KMS-11 (cell line): ENCODE measurements at regions not wholly inside any gene's neighbourhood (a gene's known extent, or its start where the extent isn't known, plus 50 kb on each side); places are given as distances from the start of the nearest gene placed in this dataset.

ENCODE experiments used
- H2AFZ ChIP-seq: fragments of 200-600 bp; sonication (generic); 2 replicates; pipeline ENCODE4 v1.6.1; 2016; ENCODE audit warnings: antibody characterized with exemption, mixed run types, low read depth
- H3K27ac ChIP-seq: fragments of 200-600 bp; sonication (generic); 2 replicates; pipeline ENCODE4 v1.6.1; 2016; ENCODE audit warnings: mild to moderate bottlenecking, mixed run types
- H3K27me3 ChIP-seq: fragments of 200-600 bp; sonication (generic); 2 replicates; pipeline ENCODE4 v1.6.1; 2017; ENCODE audit warnings: mild to moderate bottlenecking, low read depth, mixed run types, moderate library complexity; ENCODE audit not compliant: insufficient read depth
- H3K36me3 ChIP-seq: fragments of 200-600 bp; sonication (generic); 2 replicates; pipeline ENCODE4 v1.6.1; 2017; ENCODE audit warnings: mild to moderate bottlenecking, mixed run types; ENCODE audit not compliant: insufficient read depth
- H3K4me1 ChIP-seq: fragments of 200-600 bp; sonication (generic); 2 replicates; pipeline ENCODE4 v1.6.1; 2016; ENCODE audit warnings: mild to moderate bottlenecking, low read depth, mixed run types; ENCODE audit not compliant: poor library complexity, severe bottlenecking
- H3K4me2 ChIP-seq: fragments of 200-600 bp; sonication (generic); 2 replicates; pipeline ENCODE4 v1.7.0; 2016; ENCODE audit warnings: mild to moderate bottlenecking, mixed run types
- H3K4me3 ChIP-seq: fragments of 200-600 bp; sonication (generic); IDR thresholded peaks from 2 replicates; pipeline ENCODE4 v1.6.1; 2017; ENCODE audit warnings: low read depth, low read length, mixed read lengths; ENCODE audit not compliant: insufficient read depth
- H3K79me2 ChIP-seq: fragments of 200-600 bp; sonication (generic); 2 replicates; pipeline ENCODE4 v1.6.1; 2016; ENCODE audit warnings: low read depth, mixed run types; ENCODE audit not compliant: insufficient read depth
- H3K9ac ChIP-seq: fragments of 200-600 bp; sonication (generic); 2 replicates; pipeline ENCODE4 v1.6.1; 2016; ENCODE audit warnings: mild to moderate bottlenecking, mixed run types
- H4K20me1 ChIP-seq: fragments of 200-600 bp; sonication (generic); 2 replicates; pipeline ENCODE4 v1.6.1; 2016; ENCODE audit warnings: mild to moderate bottlenecking, mixed run types; ENCODE audit not compliant: insufficient read depth
- TF ChIP-seq, protein P1 (sequence below): fragments of 200-600 bp; sonication (generic); conservative IDR thresholded peaks from 2 replicates; pipeline ENCODE4 v1.6.1; 2017; ENCODE audit warnings: low read depth, mild to moderate bottlenecking, antibody characterized with exemption, low read length, moderate library complexity, mixed read lengths

DNA sequence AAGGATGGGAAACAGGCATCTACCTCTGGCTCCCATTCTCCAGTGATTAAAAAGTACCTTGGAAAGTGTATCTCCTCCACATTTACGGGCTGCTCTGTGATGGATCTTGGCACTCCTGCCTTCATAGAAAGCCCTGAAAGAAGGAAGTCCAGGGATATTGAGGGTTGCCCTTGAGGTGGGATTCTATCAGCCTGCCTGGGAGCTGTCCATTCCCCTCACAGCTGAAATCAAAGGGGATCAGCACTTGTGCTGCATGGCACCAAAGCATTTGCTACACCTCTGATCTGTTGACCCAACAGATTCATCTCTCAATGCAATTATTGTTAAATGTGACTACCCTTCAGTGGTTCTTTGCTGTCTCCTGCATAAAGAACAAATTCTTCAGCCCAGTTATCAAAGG, 442.0 kb upstream of the RUNX1 start:
- H3K9ac ChIP-seq: no peak overlapping the region
- H3K27ac ChIP-seq: no peak overlapping the region
- H3K4me2 ChIP-seq: no peak overlapping the region
- H3K4me1 ChIP-seq: no peaks in the 10 kb centered on the region
- H3K4me3 ChIP-seq: no peak overlapping the region
- no peaks in the 10 kb centered on the region for H3K36me3 ChIP-seq
- no peaks in the 10 kb centered on the region for H3K27me3 ChIP-seq
- H4K20me1 ChIP-seq: no peaks in the 10 kb centered on the region
- TF ChIP-seq, protein P1, sequence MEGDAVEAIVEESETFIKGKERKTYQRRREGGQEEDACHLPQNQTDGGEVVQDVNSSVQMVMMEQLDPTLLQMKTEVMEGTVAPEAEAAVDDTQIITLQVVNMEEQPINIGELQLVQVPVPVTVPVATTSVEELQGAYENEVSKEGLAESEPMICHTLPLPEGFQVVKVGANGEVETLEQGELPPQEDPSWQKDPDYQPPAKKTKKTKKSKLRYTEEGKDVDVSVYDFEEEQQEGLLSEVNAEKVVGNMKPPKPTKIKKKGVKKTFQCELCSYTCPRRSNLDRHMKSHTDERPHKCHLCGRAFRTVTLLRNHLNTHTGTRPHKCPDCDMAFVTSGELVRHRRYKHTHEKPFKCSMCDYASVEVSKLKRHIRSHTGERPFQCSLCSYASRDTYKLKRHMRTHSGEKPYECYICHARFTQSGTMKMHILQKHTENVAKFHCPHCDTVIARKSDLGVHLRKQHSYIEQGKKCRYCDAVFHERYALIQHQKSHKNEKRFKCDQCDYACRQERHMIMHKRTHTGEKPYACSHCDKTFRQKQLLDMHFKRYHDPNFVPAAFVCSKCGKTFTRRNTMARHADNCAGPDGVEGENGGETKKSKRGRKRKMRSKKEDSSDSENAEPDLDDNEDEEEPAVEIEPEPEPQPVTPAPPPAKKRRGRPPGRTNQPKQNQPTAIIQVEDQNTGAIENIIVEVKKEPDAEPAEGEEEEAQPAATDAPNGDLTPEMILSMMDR: no peak
- H3K79me2 ChIP-seq: no peaks in the 10 kb centered on the region
- no peak overlapping the region for H2AFZ ChIP-seq

DNA sequence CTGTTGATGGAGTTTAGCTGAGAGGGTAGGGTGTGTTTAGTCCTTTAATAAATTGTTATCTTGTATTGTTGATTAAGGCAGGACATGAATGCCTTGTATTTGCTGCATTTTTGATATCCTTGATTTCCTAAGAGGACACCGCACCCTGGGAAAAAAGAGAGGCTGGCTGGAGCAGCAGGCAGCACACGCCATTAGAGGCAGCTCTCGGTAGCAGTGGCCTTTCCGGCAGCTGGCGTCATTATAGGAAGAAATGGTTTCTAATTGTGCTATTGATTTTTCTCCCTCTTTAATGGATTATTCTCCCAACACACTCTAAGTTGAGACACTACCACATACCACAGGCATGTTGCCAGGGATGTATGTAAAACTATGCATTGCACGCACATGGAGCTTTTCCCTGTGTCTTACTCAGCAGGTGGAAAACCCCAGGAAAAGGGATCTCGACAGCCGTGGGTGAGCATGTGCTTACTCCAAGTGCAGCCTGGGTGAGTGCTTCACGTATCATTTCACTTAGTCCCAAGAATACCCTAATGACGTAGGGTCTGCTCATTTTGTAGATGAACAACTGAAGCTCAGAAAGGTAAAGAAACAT, 440.4 kb upstream of the RUNX1 start:
- Histone ChIP-seq H3K36me3 (no peaks in the 10 kb centered on the region), H3K27me3 (no peaks in the 10 kb centered on the region), H4K20me1 (no peaks in the 10 kb centered on the region), H3K4me1 (no peaks in the 10 kb centered on the region), H3K9ac (no peak overlapping the region), H3K4me3 (no peak overlapping the region), H2AFZ (no peak overlapping the region), H3K79me2 (no peaks in the 10 kb centered on the region), H3K27ac (no peak overlapping the region), H3K4me2 (no peak overlapping the region)
- TF ChIP-seq, protein P1: no peak

DNA sequence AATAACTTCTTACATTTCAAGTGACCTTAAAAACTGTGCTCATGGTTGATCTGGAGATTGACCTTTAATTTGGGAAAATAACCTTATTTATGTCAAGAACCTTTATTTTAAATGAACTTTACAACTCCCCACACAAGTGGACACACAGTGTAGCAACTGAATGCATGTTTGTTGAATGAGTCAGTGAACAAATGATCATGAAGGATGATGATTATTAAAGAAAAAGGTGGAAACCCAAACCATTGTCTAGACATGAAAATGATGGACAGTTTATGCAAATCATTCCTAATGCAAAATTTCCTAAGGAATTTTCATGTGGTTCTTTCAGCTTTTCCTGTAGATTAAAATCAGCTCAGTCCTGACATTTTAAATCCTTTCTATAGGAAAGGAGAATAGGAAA, 439.8 kb upstream of the RUNX1 start:
- Histone ChIP-seq H2AFZ (no peak overlapping the region), H3K27me3 (no peaks in the 10 kb centered on the region), H3K4me1 (no peaks in the 10 kb centered on the region), H3K36me3 (no peaks in the 10 kb centered on the region), H3K9ac (no peak overlapping the region), H4K20me1 (no peaks in the 10 kb centered on the region), H3K79me2 (no peaks in the 10 kb centered on the region), H3K4me3 (no peak overlapping the region), H3K27ac (no peak overlapping the region), H3K4me2 (no peak overlapping the region)
- TF ChIP-seq, protein P1: no peak

DNA sequence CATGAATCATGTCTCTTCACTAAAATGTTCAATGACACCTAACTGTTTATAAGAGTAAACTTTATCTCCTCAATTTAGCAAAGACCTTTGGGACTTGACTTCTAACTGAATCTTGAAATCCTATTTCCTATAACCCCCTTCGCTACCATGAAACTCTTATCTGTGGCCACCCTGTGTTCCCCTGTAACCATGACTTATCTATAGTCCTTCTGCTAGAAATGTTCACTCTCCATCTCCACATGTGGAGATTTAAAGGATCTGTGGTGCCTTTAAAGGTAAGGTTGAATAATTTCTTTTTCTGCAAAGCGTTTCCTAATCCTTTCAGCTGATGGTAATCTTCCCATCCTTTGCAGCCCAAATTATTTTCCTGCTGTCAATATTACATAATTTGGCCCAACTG, 436.3 kb upstream of the RUNX1 start:
- no peaks in the 10 kb centered on the region for H3K27me3 ChIP-seq
- no peaks in the 10 kb centered on the region for H4K20me1 ChIP-seq
- H3K27ac ChIP-seq: no peak overlapping the region
- TF ChIP-seq, protein P1: no peak
- H3K4me2 ChIP-seq: no peak overlapping the region
- no peaks in the 10 kb centered on the region for H3K36me3 ChIP-seq
- H3K79me2 ChIP-seq: no peaks in the 10 kb centered on the region
- H2AFZ ChIP-seq: no peak overlapping the region
- no peaks in the 10 kb centered on the region for H3K4me1 ChIP-seq
- H3K4me3 ChIP-seq: no peak overlapping the region
- no peak overlapping the region for H3K9ac ChIP-seq
